H1 (cell line): ENCODE measurements at regions not wholly inside any gene's neighbourhood (a gene's known extent, or its start where the extent isn't known, plus 50 kb on each side); places are given as distances from the start of the nearest gene placed in this dataset.

ENCODE experiments used
- CHD7 ChIP-seq: fragments of 300-600 bp; sonication (generic); IDR thresholded peaks from 2 replicates; pipeline ENCODE4 v1.7.1; 2012; ENCODE audit warnings: low read length, moderate library complexity, mild to moderate bottlenecking, inconsistent platforms; ENCODE audit not compliant: insufficient replicate concordance
- TAF7 ChIP-seq: optimal IDR thresholded peaks from 2 replicates; pipeline ENCODE3; 2011; ENCODE audit warnings: low read depth, mild to moderate bottlenecking, inconsistent platforms, low read length, moderate library complexity, borderline replicate concordance
- USF2 ChIP-seq: IDR thresholded peaks from 2 replicates; pipeline ENCODE4 v1.6.1; 2011; ENCODE audit warnings: low read length, improper control_type of control experiment

GRCh38 chr3:168883145-168883544 lies 780.4 kb downstream of the MECOM start (continued):
- TF ChIP-seq CHD7 = no peak
- TF ChIP-seq TAF7 = no peak
- no peak for TF ChIP-seq USF2
- TF ChIP-seq, all 59 proteins: peak for 0
